Keratinocyte (primary cell): ENCODE measurements at regions not wholly inside any gene's neighbourhood (a gene's known extent, or its start where the extent isn't known, plus 50 kb on each side); places are given as distances from the start of the nearest gene placed in this dataset.

ENCODE experiments used
- CTCF ChIP-seq, 3 experiments: IDR thresholded peaks in 1 of 3; conservative IDR thresholded peaks in 1 of 3; optimal IDR thresholded peaks in 1 of 3; 2 replicates in 2 of 3; 3 replicates in 1 of 3; pipeline versions ENCODE3 to v1.5.1; 2011; ENCODE audit warnings: low read length in 3 of 3, mild to moderate bottlenecking in 3 of 3, moderate library complexity in 2 of 3, control low read depth in 1 of 3, inconsistent platforms in 1 of 3; ENCODE audit not compliant: insufficient read depth in 2 of 3; ENCODE audit errors: extremely low read depth in 1 of 3
- EZH2 ChIP-seq: IDR thresholded peaks from one replicate; pipeline ENCODE4 v1.6.1; 2012; ENCODE audit warnings: inconsistent platforms, mild to moderate bottlenecking, low read length, moderate library complexity

DNA sequence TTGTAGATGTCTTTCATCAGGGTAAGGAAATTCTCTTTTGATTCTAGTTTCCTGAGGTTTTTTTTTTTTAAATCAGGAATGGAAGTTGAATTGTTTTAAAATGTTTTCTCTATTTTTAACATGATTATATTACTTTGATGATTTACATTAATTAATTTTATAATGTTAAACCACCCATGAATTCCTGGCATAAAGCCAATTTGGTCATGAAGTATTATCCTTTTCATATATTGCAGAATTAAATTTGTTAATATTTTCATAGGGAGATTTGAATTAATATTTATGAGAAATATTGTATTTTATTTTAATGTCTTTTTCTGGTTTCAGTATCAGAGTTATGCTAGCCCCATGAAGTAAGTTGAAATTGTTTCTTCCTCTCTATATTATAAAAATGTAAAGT is 144.6 kb downstream of the MAIP1 start:
- no peak for TF ChIP-seq EZH2
- TF ChIP-seq CTCF (optimal IDR thresholded peaks at IDR 0.05 in 1 of 3, IDR thresholded peaks at IDR 0.05 in 1 of 3, conservative IDR thresholded peaks at IDR 0.05 in 1 of 3; ENCODE audit: extremely low read depth in 1 of 3, insufficient read depth in 2 of 3, low read length in 3 of 3): no peak
